B cell (primary cell): ENCODE measurements at regions not wholly inside any gene's neighbourhood (a gene's known extent, or its start where the extent isn't known, plus 50 kb on each side); places are given as distances from the start of the nearest gene placed in this dataset.

Experiments used
- CTCF ChIP-seq: fragments of 200-600 bp; IDR thresholded peaks from one replicate; pipeline ENCODE4 v1.8.0; 2022; ENCODE audit warnings: antibody characterized with exemption, mild to moderate bottlenecking
- EZH2 ChIP-seq: IDR thresholded peaks from 2 replicates; pipeline ENCODE4 v1.6.1; 2012; ENCODE audit warnings: borderline replicate concordance, low read depth, mild to moderate bottlenecking, moderate library complexity, low read length; ENCODE audit not compliant: insufficient read depth, poor library complexity, severe bottlenecking

GRCh38 chr20:19115581-19115980, 96.9 kb upstream of the SLC24A3 start:
- TF ChIP-seq CTCF (no peak), EZH2 (no peak)
